ENCODE measurements at regions not wholly inside any gene's neighbourhood (a gene's known extent, or its start where the extent isn't known, plus 50 kb on each side); places are given as distances from the start of the nearest gene placed in this dataset.
A peak's percentile ranks its signal among the peaks of the same experiment; 100 is the strongest.

DNA sequence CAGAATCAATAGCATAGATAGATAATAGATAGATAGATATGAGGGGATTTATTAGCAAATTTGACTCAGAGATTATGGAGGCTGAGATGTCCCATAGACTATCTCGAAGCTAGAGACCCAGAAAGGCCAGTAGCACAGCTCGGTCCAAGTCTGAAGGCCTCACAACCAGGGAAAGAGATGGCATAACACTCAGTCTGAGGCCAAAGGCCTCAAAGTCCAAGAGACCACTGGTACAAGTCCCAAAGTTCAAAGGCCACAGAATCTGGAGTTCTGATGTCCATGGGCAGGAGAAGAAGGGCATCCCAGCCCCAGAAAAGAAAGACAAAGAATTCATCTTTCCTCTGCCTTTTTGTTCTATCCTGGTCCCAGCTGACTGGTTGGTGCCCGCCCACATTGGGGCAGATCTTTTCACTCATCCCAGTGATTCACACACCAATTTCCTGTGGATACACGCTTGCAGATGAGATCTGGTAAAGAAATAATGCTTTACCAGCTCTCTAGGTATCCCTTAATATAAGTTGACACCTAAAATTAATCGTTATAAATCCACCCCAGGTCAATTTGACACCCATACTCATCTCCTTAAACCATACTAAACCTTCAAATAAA is 127.8 kb upstream of the FBN2 start:
- no peak for DNase-seq (ENCODE audit: low read depth in 2 of 3, low spot score in 1 of 3)

DNA sequence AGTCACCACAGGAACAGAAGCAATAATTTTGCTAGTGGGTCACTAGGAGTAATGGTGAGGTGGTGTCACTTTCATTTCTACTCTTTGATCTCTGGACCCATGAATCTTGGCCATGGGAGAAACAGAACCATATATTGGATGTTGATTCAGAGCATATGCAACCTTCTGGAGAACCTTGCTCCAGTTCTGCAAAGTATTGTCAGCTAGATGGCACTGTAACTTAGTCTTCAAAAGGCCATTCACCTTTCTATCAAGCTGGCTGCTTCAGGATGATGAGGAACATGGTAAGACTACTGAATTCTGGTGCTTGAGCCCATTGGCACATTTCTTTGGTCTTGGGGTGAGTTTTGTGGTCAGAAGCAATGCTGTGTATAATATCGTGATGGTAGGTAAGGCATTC is 129.1 kb upstream of the FBN2 start:
- no peak for DNase-seq (ENCODE audit: low read depth in 2 of 3, low spot score in 1 of 3)

DNA sequence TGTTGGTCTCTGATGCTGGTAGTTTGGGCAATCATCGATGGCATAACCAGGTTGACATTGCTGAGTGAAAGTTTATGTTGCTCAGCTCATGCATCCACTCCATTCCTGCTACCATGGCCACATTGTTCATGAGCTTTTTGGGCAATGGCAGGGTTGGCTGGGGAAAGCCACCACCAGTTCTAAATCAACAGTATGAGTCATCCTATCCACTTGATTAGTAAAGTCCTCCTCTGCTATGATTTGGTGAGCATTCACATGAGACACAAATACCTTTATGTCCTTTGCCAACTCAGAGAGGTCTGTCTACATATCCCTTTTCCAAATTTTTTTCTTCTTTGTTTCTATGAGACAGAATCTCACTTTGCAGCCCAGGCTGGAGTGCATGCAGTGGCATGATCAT is 129.7 kb upstream of the FBN2 start:
- no peak for DNase-seq (ENCODE audit: low read depth in 2 of 3, low spot score in 1 of 3)

DNA sequence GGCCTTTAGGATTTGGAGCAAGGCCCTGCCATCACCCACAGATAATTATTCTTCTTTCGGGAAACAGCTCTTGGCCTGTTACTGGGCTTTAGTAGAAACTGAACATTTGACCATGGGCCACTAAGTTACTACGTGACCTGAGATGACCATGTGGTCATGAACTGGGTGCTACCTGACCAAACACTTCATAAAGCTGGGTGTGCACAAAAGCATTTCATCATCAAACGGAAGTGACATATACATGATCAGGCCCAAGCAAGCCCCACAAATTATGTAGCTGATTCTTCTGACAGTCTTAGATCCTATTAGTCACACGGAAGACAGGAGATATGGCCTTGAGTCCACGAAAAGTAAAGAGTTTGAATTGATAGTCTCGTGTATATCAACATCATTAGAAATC is 130.9 kb upstream of the FBN2 start:
- DNase-seq (ENCODE audit: low read depth in 2 of 3, low spot score in 1 of 3): no peak

DNA sequence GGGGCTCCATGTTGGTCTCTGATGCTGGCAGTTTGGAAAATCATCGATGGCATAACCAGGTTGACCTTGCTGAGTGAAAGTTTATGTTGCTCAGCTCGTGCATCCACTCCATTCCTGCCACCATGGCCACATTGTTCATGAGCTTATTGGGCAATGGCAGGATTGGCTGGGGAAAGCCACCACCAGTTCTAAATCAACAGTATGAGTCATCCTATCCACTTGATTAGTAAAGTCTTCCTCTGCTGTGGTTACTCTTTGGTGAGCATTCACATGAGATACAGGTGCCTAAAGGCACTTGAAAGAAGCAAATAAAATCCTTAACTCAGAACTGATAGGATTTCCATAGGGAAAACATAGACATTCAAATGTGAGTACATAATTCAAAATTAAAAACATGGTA is 131.8 kb upstream of the FBN2 start:
- DNase-seq (ENCODE audit: low read depth in 2 of 3, low spot score in 1 of 3): no peak

DNA sequence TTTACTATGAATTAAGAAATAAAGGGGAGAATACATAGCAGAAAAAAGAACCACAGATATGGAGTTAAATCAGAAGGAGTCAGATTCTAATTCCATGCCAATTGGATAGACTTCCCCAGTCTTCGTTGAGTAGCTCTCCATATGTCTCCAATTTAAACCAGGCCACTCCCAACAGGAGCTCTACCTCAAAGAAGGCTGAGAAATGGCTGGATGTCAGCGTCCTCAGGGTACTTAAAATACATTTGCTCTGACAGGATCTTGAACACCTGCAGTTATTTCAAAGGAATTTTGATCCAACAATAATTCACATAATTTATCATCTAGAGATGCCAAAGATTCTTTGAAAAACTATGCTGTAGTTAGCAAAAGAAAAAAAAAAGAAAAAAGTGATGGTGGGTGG is 133.9 kb upstream of the FBN2 start:
- no peak for DNase-seq (ENCODE audit: low read depth in 2 of 3, low spot score in 1 of 3)

DNA sequence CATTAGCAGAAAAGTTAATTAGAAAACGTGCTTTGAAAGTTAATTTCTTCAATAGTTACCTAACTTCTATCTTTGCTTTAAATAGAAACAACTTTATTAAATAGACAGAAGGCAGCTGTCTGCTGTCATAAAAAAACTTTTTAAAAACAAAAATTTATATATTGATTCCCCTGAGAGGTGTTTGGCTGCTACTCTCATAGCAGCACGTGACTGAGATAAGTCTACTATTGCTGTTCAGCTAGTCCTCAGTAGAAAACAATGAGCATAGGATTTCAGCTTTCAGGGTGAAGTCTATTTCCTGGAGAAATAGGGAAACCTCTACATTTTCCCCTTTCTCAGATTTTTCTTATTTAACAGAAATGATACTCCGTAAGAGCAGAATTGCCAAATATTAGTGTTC is 135.0 kb upstream of the FBN2 start:
- no peak for DNase-seq (ENCODE audit: low read depth in 2 of 3, low spot score in 1 of 3)

DNA sequence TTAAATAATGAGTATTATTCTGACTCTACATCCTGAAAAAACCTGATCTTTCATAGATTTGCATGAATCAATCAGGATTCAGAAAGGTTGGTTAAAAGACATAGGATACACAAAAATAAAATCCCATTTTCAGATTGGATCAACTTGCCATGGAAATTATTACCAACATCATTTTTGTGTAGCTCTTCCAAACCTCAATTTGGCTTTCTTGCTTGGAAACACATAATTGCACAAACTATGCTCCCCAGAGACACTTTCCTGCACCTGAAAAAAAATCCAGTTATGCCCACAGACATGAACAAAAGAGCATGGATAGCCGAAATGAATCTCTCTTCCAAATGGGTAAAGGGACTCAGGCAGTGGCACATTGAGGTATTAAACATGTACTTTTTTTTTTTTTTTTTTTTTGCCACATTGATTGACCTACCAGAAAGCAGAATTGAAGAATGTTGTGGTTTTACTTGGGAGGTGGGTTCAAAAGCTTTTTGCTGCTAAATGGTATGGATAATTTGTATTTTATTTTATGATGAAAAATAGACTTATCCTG is 135.4 kb upstream of the FBN2 start:
- no peak for DNase-seq (ENCODE audit: low read depth in 2 of 3, low spot score in 1 of 3)

DNA sequence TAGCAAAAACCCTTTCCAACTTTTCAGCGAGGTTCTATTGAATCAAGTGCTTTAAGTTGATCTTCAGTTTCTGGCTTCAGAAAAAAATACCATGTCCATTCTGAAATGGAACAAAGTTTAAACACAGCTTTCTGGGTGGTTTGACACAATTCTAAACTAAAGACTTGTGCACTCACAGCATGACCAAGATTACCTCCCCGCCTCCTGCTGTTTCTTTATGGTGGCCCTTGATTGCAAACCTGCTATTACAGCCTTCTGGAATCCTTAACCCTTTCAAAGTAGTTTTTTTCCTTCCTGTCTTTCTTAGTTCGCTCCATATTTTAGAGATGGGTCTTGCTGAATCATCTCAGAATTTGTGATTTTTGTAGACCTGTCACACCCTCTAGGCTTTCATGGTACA is 135.9 kb upstream of the FBN2 start:
- no peak for DNase-seq (ENCODE audit: low read depth in 2 of 3, low spot score in 1 of 3)

DNA sequence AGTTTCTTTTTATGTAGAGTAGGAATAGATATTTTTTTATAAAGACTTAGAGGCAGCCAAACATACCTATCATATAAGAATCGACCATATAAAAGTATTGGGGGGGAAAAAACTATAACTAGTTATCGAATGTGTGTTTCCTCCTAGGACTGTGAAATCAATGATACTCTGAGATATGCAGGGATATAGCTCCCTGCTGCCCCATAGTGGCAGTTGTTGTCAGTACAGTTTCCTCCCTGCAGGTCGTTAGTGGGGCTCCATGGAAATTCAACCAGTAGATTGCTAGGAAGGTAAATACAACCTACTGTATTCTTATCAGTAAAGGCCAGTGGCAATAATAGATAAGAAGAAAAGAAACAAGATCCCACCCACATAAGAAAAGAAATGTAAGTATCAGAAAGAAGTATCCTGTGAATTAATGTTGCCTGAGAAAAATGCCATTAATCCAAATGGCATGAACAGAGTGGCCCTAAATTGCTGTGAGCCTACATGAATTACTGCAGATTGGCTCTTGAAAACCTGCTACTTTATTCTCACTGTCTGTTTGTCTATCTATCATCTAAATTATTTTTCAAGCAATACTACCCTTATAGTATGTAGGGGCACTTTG is 136.9 kb upstream of the FBN2 start:
- DNase-seq (ENCODE audit: low read depth in 2 of 3, low spot score in 1 of 3): peak; percentile 12 to 27 (median 17)

DNA sequence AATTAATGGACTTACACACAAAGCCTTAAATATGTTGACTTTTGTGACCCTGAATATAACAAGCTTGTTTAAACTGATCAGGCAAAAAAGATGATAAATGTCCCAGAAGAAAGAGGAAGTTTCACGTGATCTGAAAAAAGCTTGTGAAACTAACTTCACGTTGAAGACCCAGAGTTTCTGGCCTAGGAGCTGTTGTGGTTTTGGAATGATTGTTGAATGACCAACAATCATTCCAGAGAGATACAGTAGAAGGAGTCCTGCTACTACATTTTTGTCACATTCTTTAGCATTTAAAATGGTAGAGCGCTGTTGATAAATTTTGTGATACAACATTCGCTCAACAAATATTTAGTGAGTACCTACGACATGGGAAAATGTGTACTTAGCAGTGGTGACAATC is 143.1 kb upstream of the FBN2 start:
- DNase-seq (ENCODE audit: low read depth in 2 of 3, low spot score in 1 of 3): no peak

DNA sequence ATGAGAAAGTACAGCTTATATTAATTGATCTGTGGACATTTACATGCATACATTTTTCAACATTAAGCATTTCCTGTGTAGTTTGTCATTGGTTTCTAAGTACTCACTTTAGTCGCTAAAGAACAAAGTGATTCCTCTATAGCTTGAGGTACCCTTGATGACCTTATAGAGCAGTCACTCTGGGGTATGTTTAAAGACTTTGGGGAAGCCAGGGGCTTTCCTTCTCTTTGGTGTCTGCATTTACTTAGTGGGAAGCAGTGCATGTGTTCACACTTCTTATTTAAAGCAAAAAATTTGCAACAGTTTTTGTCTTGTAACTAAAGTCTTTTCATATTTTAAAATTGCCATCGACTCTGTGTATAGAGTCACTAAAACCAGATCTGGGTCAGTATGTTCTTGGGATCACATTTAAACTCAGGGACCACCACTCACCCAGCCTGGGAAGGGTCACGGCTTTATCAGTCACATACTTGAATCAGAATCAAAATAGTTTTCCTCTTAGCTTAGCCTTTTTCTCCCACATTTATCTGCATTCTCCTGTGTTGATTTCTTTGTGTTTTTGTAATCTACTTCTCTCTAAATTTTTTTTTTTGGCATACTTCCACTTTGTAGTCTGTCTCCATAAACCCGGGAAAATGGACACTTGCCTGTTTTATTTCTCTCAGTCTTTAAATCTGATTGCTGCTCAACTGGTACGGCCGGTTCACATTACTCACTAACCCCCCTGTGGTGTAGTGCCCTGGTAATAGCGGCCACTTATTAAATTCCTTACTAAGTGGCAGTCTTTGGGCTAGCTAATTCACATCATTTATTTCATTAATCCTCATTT is 143.9 kb upstream of the FBN2 start:
- no peak for DNase-seq (ENCODE audit: low read depth in 2 of 3, low spot score in 1 of 3)

DNA sequence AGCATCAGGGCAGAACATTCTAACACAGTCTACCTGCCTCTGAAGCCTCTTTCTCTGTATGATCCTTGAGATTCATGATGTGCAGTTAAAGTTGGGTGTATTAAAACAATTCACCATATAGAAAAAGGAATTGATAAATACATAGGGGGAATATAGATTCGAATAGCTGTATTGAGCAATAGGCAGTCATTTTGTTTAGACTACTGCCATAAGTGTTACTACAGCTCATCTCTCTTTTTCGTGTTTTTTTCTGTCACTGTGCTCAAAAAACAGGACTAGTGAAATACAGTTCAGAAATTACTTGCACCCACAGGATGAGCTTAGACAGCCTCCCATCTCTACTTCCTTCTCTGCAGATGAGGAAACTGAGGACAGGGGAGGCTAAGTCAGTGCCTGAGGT is 144.6 kb upstream of the FBN2 start:
- DNase-seq (ENCODE audit: low read depth in 2 of 3, low spot score in 1 of 3): no peak

DNA sequence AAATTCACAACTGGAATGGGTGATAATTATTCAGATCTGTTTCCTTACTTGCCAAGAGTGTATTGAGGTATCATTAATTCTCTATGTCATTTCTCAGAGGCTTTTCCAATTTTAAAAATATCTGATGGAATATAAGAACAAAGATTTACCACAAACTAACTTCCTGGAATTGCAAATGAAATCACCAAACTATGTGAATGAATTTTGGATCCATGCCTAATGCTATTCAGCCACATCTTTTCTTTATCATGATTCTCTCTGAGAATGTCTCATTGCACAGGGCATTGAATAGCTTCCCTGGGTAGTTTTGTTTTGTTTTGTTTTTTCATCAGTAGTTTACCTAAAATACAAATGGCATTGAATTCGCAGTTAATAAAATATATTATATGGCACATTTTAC is 146.9 kb upstream of the FBN2 start:
- no peak for DNase-seq (ENCODE audit: low read depth in 2 of 3, low spot score in 1 of 3)

DNA sequence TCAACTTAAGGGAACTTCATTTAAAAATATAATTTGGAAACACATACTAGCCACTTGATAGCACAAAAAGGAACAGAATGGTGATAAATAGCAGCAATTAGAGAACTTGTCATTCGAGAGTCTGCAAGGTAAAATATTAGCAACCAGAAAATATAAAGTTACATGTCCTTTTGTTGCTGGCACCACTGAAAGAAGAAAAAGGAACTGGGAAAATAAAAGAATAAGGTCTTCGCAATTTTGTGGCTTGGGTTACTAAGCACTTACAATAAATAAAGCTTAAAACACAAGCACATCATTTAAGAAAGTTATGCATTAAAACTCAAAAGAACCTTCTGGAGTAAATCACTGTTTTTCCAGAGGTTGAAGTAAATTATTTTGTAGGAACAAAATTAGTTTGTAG is 149.9 kb upstream of the FBN2 start:
- no peak for DNase-seq (ENCODE audit: low read depth in 2 of 3, low spot score in 1 of 3)

DNA sequence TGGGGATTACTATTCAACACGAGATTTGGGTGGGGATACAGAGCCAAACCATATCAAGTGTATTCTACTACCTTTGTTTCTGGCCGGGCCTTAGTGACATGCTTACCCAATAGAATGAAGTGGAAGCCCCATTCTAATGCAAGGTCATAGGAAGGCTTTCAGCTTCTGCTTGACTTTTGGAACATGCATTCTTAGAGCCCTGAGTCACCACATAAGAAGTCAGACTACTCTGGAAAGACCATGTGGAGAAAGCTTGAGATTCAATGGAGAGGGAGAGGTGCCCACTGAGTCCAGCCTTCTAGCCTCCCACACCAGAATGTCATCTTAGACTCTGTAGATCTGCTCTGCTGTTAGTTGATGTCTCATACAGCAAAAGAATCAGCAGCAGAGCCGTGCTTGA is 155.7 kb upstream of the FBN2 start:
- no peak for DNase-seq (ENCODE audit: low read depth in 2 of 3, low spot score in 1 of 3)

DNA sequence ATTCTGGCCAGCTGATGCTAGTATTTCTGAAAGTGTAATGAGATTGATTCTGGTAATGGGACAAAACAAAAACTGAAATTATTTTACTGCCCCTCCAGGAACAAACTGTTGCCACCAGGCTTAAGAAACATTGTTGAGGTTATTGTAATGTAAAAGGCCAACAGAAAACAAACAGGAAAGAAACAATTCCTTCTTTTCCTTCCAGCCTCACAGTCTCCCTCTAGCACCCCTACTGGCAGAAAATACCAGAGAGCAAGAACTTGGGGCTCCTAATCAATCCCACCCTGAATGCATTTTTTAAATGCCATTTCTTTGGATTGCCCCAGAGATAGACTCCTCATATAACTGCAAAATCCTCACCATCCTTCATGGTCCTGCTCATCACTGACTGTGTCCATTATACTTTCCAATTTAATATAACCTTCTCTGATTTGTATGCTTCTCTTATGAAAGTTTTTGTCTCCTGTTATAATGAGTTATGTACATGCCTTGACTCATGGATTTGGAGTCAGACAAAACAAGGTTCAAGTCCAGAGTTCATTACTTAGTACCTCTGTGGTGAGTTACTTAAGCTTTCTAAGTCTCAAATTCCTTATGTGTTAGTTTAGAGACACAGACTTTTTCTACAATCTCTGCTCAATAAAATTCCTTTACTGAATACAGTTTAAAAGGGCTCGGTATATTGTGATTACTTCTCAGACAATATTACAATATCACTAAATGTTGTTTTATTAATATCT is 157.9 kb upstream of the FBN2 start:
- no peak for DNase-seq (ENCODE audit: low read depth in 2 of 3, low spot score in 1 of 3)

DNA sequence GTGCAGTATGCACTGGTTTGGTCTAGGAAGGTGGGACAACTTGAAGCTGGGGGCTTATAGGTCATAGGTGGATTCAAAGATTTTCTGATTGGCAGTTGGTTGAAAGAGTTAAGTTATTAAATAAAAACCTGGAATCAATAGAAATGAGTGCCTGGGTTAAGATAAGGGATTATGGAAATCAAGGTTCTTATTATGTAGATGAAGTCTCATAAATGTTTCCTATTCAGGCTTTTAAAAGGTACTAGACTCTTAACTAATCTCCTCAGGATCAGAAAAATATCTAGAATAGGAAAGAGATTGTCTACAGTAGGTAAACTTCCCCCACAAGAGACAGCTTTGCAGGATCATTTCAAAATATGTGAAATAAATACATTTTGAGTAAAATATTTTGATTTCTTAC is 163.3 kb upstream of the FBN2 start:
- no peak for DNase-seq (ENCODE audit: low read depth in 2 of 3, low spot score in 1 of 3)

DNA sequence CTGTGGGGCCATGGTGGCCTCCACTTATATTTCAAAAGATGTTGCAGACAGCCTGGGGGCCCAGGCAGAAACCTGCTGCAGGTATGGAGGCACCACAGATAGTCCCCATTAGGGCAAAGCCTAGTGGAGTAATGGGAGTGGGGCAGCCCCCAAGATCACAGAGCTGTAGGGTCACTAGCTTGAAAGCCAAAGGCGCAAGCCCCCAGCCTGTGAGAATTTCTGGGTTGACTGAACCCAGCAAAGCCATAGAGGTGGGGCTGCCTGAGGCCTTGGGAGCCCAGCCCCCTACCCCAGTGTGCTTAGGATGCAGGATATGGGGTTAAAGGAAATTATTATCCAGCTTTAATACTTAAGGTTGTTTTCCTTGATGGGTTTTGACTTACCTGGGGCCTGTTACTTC is 165.3 kb upstream of the FBN2 start:
- DNase-seq (ENCODE audit: low read depth in 2 of 3, low spot score in 1 of 3): no peak

DNA sequence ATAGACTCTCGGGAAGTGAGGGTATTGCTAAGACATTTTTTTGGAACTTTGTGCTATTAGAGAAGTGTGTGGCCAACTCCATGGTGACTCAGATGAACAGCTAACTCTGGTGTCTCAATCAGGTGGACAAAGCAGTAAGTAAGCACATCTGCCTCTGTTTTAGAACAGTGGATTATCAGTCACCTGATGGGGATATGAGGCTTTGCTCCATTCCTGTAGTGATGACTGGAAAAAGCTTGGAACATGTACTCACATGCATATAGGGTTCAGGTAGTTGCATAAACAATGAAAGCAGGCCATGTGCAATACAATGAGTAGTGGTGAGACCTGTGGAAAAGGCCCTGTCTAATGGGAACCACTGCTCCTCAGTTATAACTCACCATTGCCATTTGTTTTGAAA is 168.2 kb upstream of the FBN2 start:
- DNase-seq (ENCODE audit: low read depth in 2 of 3, low spot score in 1 of 3): no peak

DNA sequence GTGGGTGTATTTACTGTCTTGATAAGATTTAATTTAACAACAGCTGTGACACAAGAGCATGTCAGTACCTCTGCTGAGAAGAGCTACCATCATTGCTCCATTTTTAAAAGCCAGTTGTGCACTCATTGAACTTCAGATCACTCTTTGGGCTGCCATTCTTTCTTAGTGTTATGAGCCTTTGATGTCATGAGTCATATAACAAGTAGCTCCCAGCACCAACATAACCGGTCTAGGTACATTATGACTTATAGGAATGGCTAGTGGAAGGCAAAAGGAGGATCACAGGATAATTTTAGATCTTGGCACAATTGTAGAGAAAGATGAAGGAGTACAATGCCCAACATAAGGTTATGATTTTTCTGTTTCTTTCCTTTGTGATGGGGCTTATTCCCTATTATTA is 170.8 kb upstream of the FBN2 start:
- no peak for DNase-seq (ENCODE audit: low read depth in 2 of 3, low spot score in 1 of 3)

DNA sequence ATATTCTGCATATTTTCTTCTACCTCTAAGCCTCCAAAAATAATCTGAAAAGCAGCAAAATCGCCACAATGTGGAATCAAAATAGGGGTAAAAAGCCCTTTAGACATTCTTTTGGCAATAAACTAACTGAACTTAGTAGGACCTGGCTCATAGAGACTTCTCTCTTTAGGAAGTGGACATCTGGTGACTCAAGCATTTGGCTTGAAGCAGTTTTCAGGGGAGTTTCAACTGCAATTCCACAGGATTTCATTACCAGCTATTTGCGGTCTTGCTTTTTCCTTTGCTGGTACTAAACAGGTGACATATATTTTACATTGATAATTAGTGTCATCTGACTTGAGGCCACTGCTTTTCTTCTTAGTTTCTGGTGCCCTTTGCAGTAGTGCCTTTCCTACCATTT is 173.2 kb upstream of the FBN2 start:
- no peak for DNase-seq (ENCODE audit: low read depth in 2 of 3, low spot score in 1 of 3)
